ENCODE measurements at regions not wholly inside any gene's neighbourhood (a gene's known extent, or its start where the extent isn't known, plus 50 kb on each side); places are given as distances from the start of the nearest gene placed in this dataset.
"Not testable (repeated sequence)": the region's sequence is repeated elsewhere in the genome, so short reads cannot be mapped to it uniquely, and the experiment has no call there.

DNA sequence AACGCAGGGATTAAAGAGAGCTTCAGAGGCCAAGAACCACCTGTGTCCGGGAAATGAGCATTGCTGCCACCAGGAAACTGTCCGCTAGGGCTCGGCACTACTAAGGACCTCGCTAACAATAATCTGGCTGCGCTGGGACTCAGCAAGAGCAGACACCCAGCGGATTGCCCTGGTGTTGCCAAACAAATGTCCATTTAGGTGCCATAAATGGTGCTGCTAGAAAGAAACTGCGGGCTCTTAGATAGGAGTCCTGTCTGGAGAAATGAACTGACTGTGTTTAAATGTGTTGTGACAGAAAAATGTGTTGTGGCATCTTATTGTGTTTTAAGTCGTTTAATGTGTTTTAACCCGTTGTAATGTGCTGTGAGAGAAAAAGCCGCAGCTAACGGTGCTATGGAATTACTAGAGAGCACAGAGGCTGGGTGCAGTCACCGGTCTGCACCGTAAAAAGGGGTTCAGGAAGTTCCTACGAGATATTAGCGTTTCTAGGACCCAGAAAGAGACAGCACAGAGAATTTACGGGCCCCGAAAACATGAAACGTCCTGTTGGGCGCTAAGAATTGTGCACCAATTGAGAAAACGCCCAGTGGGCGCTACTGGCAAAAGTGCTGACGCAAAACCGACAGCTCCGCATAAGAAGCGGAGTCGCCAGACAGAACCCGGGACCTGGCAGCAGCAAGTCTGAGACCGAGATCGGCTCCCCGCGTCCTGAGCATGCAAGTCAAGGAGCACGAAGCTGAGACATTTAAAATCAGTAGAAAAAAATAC is 90.6 kb downstream of the ANXA2R start:
- no peak for DNase-seq

DNA sequence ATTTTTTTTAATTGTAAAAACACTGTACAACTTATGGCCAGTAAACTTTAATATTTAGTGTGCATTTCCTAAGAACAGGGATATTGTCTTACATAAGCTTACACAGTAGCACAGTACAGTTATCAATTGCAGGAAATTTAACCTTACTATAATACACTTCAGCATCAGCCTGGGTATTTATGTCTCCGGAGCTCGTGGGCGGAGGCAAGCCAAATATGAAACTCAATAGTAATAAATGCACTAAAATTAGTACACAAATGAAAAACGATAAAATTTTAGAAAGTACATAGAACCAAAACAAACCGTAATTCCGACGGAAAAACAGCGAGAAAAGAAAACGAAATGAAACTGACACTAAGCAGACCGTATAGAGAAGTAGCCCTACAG is 91.2 kb downstream of the ANXA2R start:
- no peak for DNase-seq

DNA sequence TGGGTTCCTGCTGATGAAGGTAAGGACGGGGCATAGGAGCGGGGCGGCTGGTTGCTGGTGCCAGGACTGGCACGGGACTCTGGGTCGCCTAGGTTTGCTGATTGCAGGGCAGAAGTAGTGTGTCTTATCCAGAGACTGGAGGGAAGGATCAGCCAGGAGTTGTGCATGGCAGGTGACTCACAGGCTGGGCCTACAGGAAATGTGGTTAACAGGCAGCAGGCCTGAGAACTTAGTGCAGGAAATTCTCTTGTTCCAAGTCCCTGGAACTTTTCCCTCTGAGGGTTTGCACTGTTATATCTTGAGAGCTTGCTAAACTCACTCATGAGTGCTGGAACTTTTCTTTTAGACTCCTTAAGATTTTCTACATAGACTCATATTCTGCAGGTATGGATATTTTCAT is 95.1 kb downstream of the ANXA2R start:
- no peak for DNase-seq

DNA sequence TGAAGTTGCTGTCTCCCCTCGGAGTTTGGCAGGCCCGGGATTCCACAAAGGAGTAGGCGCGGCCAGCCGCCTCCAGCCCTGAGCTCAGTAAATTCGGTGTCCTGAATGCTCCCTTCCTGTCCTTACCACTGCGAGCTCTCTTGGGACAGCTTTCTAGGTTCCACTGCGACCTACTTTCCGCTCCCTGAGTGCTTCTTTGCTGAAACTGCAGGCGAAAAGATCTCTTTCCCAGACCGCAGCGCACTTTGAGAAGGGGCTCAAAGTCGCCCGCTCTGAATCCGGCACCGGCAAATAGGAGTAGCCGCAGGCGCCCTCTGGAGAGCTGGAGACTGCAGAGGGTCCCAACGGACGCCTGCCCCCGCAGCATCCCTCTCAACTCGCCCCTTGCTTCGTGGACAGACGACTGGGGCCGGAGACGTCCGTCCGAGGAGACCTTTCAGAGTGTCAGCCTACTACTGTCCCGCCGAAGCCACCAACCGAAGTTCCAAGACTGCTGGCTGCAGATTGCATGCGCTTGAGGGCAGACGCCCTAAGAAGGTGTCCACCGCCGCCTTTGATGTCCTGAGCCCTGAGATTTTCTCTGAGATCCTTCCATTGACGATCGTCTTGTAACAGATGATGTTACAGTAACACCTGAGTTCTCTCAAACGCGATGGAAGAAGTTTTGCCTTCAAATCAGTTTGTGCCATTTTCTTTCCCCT is 96.0 kb downstream of the ANXA2R start:
- DNase-seq = no peak

DNA sequence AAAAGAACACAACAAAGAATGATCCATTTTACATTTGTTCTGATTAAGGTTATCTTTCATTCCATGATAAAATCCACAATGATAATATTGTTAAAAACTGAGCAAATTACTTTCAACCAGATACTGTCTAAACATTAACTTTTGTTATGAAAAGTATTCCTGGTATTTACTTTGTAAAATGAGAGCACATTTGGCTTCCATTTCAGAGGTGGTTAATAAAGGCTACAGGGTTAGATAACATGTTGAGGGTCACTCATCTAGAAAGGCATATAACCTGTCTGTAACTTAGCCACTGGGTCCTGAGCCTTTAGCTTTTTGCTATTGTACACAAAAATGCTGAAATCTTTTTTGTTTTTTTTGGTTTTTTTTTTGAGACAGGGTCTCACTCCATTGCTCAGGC is 99.3 kb downstream of the ANXA2R start:
- no peak for DNase-seq

DNA sequence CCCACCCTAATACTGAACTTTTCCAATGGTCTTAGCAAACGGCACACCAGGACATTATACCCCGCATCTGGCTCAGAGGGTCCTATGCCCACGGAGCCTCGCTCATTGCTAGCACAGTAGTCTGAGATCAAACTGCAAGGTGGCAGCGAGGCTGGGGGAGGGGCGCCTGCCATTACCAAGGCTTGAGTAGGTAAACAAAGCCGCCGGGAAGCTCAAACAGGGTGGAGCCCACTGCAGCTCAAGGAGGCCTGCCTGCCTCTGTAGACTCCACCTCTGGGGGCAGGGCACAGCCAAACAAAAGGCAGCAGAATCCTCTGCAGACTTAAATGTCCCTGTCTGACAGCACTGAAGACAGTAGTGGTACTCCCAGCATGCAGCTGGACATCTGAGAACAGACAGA is 108.1 kb downstream of the ANXA2R start:
- DNase-seq = not testable (repeated sequence)

DNA sequence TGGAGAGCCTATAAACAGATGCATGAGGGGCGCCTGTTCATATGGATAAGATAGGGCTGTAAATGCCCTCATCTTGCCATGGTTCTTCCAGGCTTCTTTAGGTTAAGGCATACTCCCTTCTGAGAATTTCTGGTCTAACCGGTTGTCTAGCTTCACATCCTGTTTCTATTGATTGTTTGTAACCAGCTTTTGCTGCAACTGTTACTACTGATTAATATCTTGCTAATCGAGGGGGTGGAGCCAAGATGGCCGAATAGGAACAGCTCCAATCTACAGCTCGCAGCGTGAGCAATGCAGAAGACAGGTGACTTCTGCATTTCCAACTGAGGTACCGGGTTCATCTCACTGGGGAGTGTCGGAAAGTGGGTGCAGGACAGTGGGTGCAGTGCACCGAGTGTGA is 108.7 kb downstream of the ANXA2R start:
- DNase-seq = not testable (repeated sequence)

DNA sequence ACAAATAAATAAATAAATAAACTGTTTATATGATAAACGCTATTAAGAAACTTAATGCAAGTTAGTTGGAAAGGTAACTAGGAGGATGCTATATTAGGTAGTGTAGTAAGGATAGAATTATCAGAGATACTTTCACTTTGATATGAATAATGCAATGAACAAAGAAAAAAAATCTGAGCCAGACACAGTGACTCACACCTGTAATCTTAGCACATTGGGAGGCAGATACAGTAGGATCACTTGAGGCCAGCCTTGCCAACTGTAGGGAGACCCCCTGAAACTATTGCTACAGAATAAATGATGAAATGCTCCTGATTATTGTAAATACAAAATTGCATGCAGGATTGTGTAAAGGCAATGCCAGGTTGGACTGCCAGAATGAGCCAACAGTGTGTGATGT is 109.2 kb downstream of the ANXA2R start:
- DNase-seq = no peak

DNA sequence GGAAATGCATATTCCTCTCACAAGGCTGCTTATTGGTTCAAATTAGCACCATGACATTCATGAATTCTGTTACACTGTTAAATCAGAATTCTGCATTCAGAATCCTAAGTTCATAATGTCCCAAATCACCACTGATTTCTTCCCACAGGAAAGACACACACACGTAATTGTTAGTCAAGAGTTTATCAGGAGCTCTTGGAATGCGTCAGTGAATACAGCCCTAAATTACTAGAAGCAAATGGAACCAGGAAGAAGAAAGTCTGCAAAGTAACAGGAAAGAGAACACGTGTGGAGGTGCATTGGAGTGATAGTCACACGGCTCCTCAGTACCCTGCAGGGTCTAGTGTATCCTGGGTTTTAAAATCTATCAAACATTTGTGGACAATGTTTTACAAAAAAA is 110.2 kb downstream of the ANXA2R start:
- no peak for DNase-seq

DNA sequence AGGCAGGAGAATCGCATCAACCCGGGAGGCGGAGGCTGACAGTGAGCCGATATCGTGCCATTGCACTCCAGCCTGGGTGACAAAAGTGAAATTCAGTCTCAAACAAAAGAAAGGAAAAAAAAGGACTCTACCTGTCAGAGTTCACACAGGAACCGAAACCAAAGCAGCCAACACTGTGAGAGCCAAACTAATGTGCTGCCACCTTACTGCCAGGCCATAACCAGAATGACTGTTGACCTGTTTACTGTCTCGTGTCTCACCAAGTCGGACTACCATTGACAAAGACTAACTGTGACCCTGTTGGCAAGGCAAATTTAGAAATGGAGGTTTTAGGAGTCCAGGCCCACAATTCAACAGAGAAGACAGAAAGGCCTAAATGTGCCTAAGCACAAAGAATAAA is 112.4 kb downstream of the ANXA2R start:
- DNase-seq = no peak

DNA sequence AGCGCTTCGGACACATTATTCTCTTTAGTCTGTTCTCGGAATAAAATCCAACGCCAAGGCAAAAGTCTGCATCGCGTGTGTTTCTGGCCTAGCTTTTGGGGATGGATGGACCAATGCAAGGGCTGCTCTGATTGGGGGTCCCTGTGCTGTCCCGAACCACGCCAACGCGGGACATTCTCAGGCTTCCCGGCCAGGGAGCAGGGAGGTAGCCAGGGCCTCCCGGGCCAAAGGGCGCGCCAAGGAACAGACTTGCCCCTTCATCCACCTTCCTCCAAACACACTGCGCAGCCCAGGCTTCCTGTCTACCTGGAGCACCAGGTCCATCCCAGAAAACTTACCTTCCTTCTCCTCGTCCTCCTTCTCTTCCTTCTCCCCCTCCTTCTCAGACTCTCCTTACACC is 113.0 kb upstream of the SELENOP start:
- DNase-seq = no peak

DNA sequence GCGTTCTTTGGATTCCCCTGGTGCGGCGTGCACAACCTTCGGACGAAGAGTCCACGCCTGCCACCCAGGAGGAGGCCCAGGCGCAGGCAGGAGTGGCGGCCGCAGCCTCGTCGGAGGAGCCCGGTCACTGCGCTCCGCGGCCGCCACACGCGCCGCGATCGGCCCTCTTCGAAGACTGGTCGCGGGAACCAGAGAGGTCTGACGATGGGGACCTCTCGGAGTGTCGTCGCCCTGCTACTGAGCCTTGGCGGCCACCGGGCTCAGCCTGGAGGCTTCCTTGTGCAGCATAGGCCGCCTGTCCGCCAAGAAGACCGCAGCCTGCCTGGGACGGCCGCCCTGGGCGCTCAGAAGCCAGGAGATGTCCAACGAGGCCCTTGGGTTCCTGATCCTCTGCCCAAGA is 112.5 kb upstream of the SELENOP start:
- DNase-seq = no peak

DNA sequence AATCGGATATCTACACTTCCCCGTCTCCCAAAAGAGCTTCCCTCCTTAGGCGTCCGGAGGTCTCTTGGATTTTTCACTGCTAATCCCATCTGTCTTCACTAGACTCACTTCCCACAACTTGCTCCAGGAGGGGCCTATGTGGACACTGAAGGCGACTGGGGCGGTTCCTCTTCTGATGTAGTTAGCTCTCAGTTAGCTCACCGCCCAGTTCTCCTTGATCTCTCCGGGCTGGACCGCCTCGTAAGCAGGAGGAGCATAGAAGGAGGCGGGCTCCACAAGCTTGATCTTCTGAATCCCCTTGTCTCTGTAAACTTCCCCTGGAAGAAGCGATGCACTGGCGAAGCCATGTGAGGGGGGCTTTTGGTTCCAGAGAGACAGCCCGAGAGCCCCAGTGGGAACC is 112.0 kb upstream of the SELENOP start:
- no peak for DNase-seq

DNA sequence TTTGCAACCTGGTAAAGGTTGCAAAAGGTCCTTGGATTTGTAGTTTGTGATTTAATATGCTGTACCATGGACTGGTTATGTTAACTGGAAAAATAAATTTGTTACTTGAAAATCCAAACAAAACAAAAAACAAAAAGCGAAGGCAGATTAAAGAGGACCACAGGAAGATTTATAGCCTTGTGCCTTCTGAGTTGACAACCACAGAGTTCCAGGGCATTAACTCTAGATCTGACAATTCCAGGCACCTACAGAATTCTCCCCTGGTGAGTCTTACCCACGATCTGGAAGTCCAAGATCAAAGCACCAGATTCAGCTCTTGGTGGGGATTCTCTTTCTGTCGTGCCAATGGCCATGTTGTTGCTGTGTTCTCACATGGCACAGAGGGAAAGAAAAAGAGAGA is 107.9 kb upstream of the SELENOP start:
- no peak for DNase-seq

DNA sequence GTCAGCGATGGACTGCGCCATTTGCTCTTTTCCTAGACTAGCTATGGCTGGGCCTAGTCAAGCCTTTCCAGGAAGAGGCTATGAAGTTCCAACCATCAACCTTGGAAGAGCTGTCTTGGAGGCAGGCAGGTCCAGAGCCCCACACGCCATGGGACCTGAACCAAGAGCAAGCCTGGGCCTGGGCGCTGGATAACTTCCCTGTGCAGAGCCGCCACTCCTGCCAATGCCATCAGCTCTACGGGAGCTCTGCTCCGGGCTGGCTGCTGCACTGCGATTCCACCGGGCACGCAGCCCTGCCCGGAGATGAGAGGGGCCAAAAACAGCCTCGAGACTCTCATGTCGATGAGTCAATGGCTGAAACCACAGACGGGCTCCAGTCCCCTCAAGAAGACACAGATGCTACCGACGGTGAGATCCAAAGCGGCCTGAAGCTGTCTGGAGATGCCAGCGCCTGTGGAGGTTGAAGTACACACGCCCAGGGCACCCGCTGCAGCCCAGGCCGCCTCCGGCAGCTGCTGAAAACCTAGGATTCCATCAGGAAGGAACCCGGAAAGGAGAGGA is 103.7 kb upstream of the SELENOP start:
- DNase-seq = no peak

DNA sequence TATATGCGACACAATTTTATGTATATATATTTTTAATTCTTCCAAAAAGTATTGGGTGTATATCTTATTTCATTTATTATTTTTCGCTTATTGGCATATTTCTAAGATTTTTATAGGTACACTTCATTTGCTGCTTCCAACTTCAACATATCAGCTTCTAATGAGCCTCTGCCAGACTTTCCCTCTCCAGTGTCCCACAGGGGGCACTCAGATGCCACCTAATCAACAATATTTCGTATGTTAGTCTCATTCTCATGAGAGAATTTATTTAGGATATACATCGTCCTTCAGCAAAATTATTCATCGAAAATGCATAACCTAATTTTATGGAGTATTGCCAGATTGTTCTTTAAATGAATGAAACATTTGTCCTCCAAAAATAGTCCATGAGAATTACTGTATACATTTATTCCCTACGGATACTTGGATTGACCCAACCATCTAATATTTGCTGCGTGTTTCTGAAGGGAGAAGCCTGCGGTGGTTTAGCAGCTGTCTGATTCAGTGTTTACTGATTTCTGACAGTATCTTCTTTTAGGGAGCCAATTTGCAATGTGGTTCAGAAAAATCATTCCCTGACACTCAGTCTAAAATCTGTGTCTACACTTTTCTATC is 100.6 kb upstream of the SELENOP start:
- DNase-seq = peak; percentile 48

DNA sequence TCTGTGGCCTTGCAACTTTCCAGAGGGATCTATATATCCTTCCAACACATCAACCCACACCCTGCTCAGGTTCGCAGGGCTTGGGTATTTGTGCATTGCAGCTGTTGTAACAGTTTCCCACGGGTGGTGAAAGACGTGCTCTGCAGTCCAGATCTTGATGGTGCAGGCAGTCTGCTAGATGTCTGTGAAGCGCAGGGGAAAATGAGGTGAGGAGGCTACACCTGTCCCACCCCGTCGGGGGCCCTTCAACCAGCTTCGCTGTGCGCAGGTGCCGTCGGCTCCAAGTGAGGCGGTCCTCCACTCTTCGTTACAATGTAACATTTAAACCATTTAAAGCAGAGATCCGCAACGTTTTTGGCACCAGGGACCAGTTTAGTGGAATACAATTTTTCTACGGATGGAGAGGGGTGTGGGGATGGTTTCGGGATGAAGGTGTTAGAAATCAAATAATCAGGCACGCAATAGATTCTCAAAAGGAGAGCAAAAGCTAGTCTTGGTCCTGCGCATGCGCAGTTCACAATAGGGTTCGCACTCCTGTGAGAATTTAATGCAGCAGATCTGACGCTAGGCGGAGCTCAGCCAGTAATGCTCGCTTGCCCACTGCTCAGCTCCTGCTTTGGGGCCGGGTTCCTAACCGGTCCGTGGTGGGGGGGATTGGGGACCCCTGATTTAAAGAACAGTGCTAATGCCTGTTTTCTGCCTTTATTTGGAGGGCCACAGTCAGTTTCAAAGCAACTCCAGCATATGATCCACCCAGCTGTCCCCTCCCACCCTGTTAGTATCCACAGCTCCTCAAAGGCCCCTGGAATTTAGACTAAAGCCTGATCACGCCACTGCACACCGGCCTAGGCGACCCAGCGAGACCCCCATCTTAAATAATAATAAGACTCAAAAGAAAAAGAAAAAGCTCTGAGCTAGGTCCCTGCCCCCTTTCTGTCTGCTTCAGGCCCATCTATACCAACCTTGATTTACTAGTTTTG is 97.1 kb upstream of the SELENOP start:
- peak; percentile 94 for DNase-seq

DNA sequence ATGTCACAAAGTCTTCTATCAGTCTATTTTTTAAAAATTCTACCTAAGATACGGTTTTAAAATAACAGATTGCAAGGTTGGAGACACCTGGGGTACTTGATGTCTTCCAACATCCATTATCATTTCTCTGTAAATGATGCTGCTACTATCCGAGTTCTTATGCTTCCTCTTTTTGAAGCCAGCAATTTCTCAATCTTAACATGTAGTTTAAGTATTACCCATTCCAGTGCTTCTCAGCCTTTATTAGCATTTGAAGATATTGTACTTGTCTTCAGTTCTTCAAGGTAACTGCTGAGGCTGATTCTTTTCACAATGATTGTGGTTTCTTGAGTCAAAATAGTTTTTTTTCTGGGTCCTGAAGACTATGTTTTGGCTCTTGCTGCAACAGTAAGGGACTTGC is 96.4 kb upstream of the SELENOP start:
- no peak for DNase-seq

DNA sequence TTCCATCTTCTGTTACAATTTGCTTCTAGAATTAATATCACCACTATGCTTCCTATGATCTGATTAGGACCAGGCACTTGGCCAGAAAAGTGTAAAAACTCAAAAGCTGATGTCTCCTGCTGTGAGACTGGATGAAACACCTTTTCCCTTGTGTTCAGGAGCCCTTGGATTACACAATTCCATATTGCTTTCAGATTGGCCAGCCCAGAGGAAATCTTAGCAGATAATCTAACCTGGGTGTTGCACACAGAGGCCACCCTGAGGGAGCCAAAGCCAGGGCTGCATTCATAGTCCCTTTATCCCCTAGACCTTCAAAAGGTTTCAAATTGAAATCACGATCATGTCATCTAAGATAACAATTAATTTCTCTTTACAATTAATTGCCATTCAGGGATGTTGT is 94.1 kb upstream of the SELENOP start:
- DNase-seq = no peak

DNA sequence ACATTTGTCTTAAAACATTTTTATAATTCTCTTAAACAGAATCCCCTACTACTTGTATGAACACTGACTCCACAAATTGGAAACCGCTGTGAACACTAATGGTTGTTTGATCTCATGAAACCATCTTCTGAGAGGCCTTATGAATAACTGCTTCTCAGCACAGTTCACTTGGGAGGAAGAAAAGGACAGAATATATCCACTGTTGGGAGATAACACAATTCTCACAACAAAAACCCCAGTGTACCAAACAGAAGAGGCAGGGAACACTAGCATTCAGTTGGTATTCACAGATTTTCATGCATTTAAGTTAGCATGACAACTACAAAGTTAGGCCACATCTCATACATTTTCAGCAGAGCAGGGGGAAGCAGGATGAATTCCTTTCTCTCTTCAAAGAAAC is 89.0 kb upstream of the SELENOP start:
- DNase-seq = no peak

DNA sequence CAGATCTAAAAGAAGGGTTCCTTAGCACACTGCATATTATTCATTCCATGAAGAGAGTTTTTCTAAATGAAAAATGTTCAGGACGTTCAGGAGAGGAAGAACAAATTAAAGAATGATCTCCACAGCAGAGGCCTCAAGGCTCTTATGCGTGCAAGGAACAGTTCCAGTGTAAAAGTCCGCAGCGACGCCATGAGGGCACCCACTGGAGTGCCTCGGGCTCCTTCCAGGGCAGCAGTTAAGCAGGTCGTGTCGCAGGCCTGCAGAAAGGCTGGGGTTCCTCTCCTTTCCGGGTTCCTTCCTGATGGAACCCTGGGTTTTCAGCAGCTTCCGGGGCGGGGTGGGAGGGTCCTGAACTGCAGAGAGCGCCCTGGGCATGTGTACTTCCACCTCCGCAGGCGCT is 87.1 kb upstream of the SELENOP start:
- no peak for DNase-seq

DNA sequence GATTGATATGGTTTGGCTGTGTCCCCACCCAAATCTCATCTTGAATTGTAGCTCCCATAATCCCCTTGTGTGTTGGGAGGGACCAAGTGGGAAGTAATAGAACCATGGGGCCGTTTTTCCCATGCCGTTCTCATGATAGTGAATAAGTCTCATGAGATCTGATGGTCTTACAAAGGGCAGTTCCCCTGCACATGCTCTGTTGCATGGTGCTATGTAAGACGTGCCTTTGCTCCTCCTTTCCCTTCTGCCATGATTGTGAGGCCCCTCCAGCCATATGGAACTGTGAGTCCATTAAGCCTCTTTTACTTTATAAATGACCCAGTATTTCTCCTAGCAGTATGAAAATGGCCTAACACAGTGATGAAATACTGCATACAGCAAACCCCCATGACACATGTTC is 84.8 kb upstream of the SELENOP start:
- no peak for DNase-seq

DNA sequence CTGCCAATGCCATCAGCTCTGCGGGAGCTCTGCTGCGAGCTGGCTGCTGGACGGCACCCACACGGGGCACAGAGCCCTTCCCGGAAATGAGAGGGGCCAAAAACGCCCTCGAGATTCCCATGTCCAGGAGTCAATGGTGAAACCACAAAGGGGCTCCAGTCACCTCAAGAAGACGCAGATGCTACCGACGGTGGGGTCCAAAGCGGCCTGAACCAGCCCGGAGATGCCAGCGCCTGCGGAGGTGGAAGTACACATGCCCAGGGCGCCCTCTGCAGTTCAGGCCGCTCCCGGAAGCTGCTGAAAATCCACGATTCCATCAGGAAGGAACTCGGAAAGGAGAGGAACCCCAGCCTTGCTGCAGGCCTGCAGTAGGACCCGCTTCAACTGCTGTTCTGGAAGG is 82.4 kb upstream of the SELENOP start:
- DNase-seq = peak; percentile 64
